Prostate gland (tissue), 2 donors: ENCODE measurements at regions not wholly inside any gene's neighbourhood (a gene's known extent, or its start where the extent isn't known, plus 50 kb on each side); places are given as distances from the start of the nearest gene placed in this dataset.

Experiments used
- CTCF ChIP-seq, 4 experiments: fragments of 200-600 bp in 2 of 4; fragments of 450-650 bp in 2 of 4; sonication (generic) in 2 of 4; IDR thresholded peaks; 1 replicate in 3 of 4; 2 replicates in 1 of 4; pipeline ENCODE4 v1.5.1; 2016 to 2019; ENCODE audit warnings: antibody characterized with exemption in 4 of 4, mild to moderate bottlenecking in 2 of 4, moderate library complexity in 2 of 4
- POLR2A ChIP-seq: fragments of 450-650 bp; IDR thresholded peaks from one replicate; pipeline ENCODE4 v1.6.1; 2016; ENCODE audit warnings: antibody characterized with exemption, mild to moderate bottlenecking
- POLR2AphosphoS5 ChIP-seq: sonication (generic); formaldehyde crosslinking; IDR thresholded peaks from one replicate; pipeline ENCODE4 v1.6.1; 2017; ENCODE audit warnings: antibody characterized with exemption

DNA sequence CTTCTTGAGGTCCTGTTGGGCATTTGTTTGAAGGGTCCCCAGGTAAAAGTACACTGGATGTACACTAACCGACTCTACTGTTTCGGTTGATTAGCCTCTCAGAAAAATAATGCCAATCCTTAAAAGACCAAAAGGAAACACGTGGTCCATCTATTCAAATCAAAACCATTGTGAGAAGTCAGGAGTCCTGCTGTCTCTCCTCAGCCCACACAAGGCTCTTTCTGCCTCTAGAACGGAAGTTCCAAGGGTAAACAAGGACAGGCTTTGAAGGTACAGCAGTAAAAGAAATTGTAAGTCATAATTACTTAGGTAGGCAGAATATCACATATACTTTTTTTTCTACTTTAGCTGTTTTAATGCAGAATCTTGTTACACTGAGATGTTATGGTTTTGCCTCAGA is 71.7 kb upstream of the TPK1 start:
- no peak for TF ChIP-seq POLR2AphosphoS5
- no peak for TF ChIP-seq CTCF (IDR thresholded peaks at IDR 0.05)
- no peak for TF ChIP-seq POLR2A
